Germinal center (tissue), 1 donor: ENCODE measurements at regions not wholly inside any gene's neighbourhood (a gene's known extent, or its start where the extent isn't known, plus 50 kb on each side); places are given as distances from the start of the nearest gene placed in this dataset.

ENCODE experiments used
- DNase-seq: peaks from one replicate; pipeline ENCODE4 v3.0.0; 2012; ENCODE audit warnings: mixed read lengths, low spot score

GRCh38 chr6:167643223-167643622, 183.5 kb upstream of the AFDN start:
- no peak for DNase-seq

- DNase-seq: no peak
Measured at GRCh38 chr6:167643716-167644115, 183.0 kb upstream of the AFDN start.

DNA sequence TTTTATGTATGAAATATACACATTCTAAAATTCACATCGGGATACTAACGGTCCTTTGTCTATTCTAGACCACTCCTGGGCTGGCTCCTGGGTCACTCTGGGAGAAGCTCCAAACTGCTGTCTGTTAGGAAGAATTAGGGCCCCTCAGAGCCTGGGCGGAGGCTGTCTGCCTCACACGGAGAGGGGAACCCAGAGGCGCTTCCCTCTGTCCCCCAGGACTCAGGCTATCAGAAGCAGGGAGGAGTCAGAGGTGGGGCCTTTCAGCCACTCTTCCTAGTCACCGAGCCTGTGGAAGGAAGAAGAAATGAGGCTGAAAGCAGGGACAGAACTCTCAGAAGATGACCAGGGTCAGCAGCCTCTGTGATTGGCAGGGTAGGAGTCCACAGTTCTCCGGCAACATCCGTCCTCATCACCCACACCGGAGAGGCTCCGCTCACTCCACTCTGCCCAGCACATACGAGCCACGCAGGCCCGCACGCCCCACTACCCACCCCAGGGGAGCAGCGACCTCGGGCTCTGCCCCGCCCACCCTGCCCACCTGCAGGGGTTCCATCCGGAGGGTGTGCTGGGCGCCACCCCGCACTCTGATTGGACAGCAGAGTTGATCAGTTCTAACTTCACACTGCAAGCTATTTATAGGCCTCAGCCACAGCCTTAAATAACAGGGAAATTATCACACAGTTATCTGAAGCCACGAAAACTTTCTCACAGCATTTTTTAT, 182.1 kb upstream of the AFDN start:
- no peak for DNase-seq

DNA sequence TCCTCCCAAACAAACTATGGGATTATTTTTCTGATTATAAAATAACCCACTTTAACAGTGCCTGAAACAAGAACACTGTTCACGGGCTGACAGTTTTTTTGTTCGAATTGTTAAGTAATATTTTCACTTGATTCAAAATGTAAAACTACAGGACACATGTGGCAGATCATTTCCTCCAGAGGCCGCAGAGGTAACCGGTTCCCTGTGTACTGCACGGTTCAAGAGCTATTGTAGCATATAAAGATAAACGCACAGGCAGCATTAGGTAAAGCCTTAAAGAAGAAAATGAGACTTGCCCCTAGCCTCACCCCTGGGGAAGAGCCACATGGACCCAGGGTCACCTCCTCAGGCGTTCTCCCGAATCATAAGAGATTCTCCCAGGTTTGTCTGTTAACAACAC, 181.3 kb upstream of the AFDN start:
- no peak for DNase-seq

DNA sequence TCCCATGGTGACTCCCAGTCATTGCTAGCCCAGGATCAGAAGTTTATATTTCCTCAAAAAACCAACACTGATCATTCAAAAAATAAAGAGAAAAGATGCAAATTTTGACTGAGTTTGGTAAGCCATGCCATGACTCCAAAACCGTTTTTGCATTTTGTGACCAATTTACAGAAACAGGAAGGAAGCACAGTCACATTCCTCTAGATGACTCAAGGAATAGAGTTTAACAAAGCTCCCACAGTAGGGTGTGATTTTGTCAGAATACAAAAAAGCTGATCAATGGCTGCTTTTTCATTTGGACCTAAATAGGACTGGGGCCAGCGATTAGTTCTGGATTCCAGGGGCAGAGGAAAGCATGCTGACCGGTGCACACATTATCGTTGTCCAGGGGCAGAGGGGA, 179.4 kb upstream of the AFDN start:
- no peak for DNase-seq

GRCh38 chr6:167647737-167648470, 178.8 kb upstream of the AFDN start:
- no peak for DNase-seq

DNA sequence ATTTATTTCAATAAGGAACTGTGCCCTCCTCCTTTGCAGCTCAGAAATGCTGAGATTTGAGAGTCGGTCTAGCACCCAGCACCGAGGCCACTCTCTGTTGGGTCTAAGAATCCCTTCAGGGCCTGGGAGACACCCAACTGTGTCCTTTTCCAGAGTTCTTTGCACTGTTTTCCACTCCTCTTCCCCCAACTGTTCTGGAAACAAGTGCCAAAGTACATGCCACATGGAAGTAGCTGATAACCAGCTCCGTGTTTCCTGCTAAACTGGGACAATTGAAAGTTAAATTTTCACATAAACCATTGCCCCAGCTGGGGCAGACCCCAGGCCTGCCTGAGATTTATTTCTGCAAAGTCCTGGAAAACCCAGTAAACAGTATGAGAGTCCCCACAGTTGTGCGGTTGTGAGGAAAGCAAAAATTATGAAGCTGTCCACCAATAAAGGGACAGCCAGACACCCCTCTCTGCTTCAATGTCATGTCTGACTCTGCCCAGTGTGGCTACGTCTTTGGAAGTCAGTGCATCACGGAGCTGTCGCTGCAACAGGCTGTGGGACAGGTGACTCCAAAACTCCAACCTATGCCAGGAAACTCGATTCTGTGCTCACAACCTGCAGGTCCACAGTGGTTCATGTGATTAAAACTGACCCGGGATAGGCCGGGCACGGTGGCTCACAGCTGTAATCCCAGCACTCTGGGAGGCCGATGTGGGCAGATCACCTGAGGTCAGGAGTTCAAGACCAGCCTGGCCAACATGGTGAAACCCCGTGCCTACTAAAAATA, 178.0 kb upstream of the AFDN start:
- no peak for DNase-seq

GRCh38 chr6:167649476-167649875, 177.2 kb upstream of the AFDN start:
- DNase-seq: no peak

- DNase-seq: no peak
Measured at GRCh38 chr6:167650730-167651317, 175.9 kb upstream of the AFDN start.

DNA sequence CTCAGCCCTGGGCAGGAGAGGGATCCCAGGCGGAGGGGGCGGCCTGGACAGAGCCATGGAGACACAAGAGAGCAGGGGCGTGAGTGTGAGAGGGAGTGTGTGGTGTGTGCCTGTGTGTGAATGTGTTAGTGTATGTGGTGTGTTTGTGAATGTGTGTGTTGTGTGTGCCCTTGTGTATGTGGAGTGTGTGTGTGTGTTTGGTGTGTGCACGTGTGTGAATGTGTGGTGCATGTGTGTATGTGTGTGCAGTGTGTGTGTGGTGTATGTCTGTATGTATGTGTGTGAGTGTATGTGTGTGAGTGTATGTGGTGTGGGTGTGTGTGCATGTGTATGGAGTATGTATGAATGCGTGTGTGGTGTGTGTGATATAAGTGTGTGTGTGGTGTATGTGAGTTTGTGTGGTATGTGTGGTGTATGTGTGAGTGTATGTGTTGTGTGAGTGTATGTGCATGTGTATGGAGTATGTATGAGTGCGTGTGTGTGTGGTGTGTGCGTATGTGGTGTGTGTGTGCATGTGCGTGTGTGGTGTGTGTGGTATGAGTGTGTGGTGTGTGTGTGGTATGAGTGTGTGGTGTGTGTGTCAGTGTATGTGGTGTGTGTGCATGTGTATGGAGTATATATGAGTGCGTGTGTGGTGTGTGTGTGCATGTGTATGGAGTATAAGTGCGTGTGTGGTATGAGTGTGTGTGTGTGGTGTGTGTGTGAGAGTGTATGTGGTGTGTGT, 175.2 kb upstream of the AFDN start:
- no peak for DNase-seq

DNA sequence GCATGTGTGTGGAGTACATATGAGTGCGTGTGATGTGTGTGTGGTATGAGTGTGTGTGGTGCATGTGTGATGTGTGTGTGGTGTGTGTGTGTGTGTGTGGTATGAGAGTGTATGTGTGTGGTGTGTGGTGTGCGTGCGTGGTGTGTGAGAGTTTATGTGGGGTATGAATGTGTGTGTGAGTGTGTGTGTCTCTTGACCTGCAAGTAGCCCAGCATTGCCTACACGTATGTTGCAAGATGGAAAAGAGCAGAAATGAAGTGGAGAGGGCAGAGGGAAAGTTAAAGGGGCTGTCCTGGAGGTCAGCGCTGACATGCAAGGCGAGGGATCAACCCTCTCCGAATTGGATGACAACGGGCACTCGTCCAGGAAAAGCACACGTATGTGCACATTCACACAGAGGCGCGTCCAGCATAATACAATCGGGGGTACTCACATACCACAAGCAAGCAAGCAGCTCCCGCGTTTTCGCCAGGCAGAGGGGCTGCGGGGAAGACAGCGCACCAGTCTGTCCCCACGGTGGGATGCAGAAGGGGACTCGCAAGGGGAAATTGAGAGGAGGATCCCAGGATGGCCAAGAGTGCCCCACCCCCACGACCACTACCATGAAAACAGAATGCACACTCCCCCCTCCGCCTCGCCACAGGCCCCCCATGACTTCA, 174.5 kb upstream of the AFDN start:
- no peak for DNase-seq

- DNase-seq: no peak
Measured at GRCh38 chr6:167652701-167653095, 174.0 kb upstream of the AFDN start.

GRCh38 chr6:167653561-167653960, 173.2 kb upstream of the AFDN start:
- no peak for DNase-seq

DNA sequence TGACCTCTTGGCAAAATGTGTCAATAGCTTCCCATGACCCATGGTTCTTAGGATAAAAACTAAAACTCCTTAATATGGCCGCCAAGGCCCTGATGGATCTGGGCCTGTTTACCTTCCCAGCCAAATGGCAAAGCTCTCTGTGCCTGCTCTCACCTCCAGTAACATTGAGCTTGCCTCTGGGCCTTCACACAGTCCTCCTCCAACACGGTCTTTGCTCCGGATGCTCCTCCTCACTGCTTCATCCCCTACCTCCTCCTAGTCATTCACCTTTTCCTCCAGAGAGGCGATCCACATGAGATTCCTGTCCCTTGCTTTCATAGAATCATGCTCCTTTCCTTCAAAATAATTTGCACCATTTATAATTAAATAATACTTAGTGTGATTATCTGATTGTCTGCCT, 172.3 kb upstream of the AFDN start:
- no peak for DNase-seq

DNA sequence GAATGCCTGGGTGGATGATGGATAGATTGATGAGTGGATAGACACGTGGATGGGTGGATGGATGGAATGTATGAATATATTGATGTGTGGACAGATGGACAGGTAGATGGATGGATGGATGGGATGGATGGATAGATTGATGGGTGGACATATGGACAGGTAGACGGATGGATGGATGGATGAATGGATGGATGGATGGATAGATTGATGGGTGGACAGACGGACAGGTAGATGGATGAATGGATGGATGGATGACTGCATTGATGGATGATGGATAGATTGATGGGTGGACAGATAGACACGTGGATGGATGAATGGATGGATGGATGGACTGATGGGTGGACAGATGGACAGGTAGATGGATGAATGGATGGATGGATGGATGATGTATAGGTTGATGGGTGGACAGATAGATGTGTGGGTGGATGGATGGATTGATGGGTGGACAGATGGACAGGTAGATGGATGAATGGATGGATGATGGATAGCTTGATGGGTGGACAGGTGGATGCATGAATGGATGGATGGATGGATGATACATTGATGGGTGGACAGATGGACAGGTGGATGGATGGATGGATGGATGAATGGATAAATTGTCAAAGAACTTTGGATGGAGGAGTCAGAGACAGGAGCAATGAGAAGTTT, 171.4 kb upstream of the AFDN start:
- no peak for DNase-seq

GRCh38 chr6:167658106-167658505, 168.6 kb upstream of the AFDN start:
- no peak for DNase-seq

GRCh38 chr6:167659046-167659445, 167.7 kb upstream of the AFDN start:
- no peak for DNase-seq

DNA sequence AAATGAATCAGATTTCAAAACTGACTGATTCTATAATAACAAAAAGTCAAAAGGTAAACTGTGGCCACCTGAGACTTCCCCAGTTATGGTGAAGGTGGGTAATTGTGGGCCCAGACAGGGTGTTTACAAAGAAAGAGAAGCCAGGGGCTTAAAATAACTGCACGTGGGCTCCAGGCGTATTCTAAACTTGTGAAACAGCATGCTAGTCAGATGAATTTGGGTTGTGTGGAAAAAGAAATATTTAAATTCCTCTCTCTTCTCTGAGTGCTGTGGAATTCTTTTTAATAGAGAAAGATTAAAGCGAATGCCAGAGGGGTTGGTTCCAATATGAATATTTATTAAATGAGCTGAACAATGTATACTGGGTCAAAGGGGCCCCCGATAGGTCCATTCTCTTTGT, 166.3 kb upstream of the AFDN start:
- no peak for DNase-seq

- DNase-seq: no peak
Measured at GRCh38 chr6:167660944-167661551, 165.7 kb upstream of the AFDN start.

DNA sequence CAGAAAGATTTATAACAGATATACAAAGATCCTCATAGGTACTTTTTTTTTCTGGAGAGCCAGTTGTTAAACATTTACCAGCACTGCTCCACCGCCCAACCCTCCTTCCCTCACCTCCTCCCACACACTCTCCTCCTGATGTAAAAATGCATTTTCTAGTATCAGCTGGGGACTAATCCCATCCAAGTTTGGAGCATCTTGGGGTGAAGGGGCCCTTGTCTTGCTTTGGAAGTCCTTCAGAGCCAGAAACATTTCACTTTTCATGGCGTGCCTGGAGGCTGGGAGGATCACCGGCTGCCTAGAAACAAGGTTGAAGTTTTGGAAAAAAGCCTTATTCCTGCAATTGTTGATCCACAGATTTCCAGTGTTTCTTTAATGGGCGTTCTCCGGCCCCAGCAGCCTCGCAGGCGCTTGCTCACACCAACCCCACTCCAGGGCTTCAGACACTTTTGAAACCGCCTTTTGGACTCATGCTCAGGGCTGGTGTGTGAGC, 165.1 kb upstream of the AFDN start:
- no peak for DNase-seq
